ENCODE measurements at regions not wholly inside any gene's neighbourhood (a gene's known extent, or its start where the extent isn't known, plus 50 kb on each side); places are given as distances from the start of the nearest gene placed in this dataset.

- DNase-seq (ENCODE audit: low spot score) = no peak
- no peak for TF ChIP-seq CTCF (IDR thresholded peaks at IDR 0.05)
- ATAC-seq (ENCODE audit: low FRiP score) = no peak
These were observed 91.0 kb upstream of the RIPOR2 start for GRCh38 chr6:25026723-25027122.

- TF ChIP-seq CTCF (IDR thresholded peaks at IDR 0.05) = no peak
- DNase-seq (ENCODE audit: low spot score) (no peak), ATAC-seq (ENCODE audit: low FRiP score) (no peak)
These were observed 91.6 kb upstream of the RIPOR2 start for GRCh38 chr6:25027221-25027916.

GRCh38 chr6:25028328-25028727 lies 92.6 kb upstream of the RIPOR2 start:
- TF ChIP-seq CTCF (IDR thresholded peaks at IDR 0.05) = no peak
- ATAC-seq (ENCODE audit: low FRiP score) = no peak
- DNase-seq (ENCODE audit: low spot score) = no peak

GRCh38 chr6:25032934-25033333 lies 97.2 kb upstream of the RIPOR2 start:
- no peak for TF ChIP-seq CTCF (IDR thresholded peaks at IDR 0.05)
- DNase-seq (ENCODE audit: low spot score) = no peak
- ATAC-seq (ENCODE audit: low FRiP score) = no peak

- DNase-seq (ENCODE audit: low spot score) (no peak), ATAC-seq (ENCODE audit: low FRiP score) (no peak)
- TF ChIP-seq CTCF (IDR thresholded peaks at IDR 0.05) = no peak
These were observed 98.7 kb upstream of the RIPOR2 start for GRCh38 chr6:25034431-25034921.

- ATAC-seq (ENCODE audit: low FRiP score) (no peak), DNase-seq (ENCODE audit: low spot score) (no peak)
- TF ChIP-seq CTCF (IDR thresholded peaks at IDR 0.05) = no peak
These were observed 99.4 kb upstream of the RIPOR2 start for GRCh38 chr6:25035174-25035511.

Data from omental fat pad (tissue), 3 donors.